HPDE6-E6E7 (cell line): ENCODE measurements at regions not wholly inside any gene's neighbourhood (a gene's known extent, or its start where the extent isn't known, plus 50 kb on each side); places are given as distances from the start of the nearest gene placed in this dataset.
A peak's percentile ranks its signal among the peaks of the same experiment; 100 is the strongest.
"Not testable (repeated sequence)": the region's sequence is repeated elsewhere in the genome, so short reads cannot be mapped to it uniquely, and the experiment has no call there.

Source experiments
- DNase-seq: peaks from one replicate; pipeline ENCODE4 v3.0.0; 2011; ENCODE audit warnings: missing footprints; ENCODE audit errors: extremely low spot score

- no peak for DNase-seq
These were observed 105.4 kb upstream of the RHOBTB1 start for GRCh38 chr10:61049386-61049785.

GRCh38 chr10:61047788-61048560 lies 104.0 kb upstream of the RHOBTB1 start:
- peak; percentile 28 for DNase-seq

DNA sequence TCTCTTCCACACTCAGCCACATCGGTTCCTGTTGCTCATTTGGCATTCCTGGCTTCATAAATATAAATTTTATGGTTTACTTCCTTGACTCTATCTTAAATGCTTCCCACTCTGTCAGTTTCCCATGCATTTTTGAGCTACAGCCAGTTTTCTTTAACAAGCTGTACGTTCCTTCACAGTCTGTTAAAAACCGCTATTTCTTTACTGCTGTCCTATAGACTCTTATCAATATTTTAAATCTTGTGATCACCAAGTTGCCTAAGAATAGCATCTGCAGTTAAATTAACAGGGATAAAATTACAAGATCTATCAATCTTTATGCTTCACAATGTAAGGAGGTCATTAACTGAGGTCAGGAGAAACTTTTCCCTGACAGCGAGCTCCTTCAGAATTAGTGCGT lies 103.1 kb upstream of the RHOBTB1 start:
- DNase-seq = no peak

GRCh38 chr10:61045480-61045879 lies 101.5 kb upstream of the RHOBTB1 start:
- DNase-seq = not testable (repeated sequence)

- no peak for DNase-seq
These were observed 98.5 kb upstream of the RHOBTB1 start for GRCh38 chr10:61042533-61042932.

DNA sequence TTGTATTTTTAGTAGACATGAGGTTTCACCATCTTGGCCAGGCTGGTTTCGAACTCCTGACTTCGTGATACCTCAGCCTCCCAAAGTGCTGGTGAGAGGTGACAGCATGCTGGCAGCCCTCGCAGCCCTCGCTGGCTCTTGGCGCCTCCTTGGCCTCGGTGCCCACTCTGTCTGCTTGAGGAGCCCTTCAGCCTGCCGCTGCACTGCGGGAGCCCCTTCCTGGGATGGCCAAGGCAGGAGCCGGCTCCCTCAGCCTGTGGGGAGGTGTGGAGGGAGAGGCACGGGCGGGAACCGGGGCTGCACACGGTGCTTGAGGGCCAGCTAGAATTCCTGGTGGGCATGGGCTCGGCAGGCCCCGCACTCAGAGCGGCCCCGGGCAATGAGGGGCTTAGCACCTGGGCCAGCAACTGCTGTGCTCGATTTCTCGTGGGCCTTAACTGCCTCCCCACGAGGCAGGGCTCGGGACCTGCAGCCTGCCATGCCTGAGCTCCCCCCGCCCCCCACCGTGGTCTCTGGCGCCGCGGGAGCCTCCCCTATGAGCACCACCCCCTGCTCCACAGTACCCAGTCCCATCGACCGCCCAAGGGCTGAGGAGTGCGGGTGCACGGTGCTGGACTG lies 96.5 kb upstream of the RHOBTB1 start:
- DNase-seq = no peak

- DNase-seq = no peak
These were observed 95.9 kb upstream of the RHOBTB1 start for GRCh38 chr10:61039868-61040267.

DNA sequence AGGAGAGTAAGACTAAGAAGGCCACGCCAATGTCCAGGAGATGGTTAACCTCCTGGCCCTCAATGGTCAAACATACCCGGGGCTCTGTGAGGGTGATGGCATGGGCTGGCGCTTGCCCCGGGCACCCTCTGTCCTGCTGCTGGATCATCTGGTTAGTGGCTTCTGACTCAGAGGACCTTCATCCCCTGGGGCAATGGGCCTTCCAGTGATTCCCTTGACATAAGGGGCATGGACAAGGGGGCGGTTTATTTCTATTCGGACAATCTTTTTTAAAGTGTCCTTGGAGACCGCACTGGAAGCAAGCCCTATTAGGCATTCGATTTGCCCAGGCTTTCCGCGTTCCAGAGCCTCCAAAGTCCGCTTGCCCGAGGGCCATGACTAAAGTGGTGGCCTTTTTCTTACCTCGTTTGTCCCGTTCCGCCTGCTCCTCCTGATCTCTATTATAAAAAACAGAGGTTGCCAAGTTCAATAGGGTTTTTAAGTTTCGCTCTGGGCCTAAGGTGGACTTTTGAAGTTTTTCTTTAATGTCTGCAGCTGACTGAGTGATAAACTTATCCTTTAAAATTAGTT lies 93.4 kb upstream of the RHOBTB1 start:
- DNase-seq = not testable (repeated sequence)

DNA sequence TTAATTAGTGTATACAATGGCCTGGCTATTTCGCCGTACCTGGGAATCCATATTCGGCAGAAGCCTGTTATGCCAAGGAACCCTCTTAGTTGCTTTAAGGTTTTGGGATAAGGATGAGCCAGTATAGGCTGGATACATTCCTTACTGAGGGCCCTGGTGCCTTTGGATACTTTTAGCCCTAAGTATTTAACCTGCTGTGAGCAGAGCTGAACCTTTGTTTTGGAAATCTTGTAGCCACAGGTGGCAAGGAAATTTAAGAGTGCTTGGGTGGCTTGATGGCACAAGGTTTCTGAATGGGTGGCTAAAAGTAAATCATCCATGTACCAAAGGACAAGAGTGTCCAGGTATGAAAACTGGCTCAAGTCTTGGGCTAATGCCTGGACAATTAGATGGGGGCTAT lies 92.2 kb upstream of the RHOBTB1 start:
- not testable (repeated sequence) for DNase-seq

DNA sequence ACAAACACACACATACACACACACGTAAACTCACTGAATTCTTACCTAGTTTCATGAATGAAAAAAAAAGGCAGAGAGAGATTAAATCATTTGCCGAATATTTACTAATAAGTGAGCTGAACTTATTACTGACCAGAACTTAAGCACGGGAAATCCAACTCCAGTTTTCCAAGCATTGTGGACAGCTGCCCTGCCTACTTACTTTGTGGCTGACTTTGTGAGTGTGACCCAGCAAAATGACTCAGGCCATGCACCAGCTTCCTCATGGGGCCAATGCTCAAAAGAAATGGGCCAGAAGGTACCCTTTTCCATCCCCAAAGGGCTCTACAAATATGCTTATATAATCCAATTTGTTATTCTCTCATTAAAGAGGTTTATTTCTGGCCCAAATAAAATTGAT lies 87.4 kb upstream of the RHOBTB1 start:
- no peak for DNase-seq

DNA sequence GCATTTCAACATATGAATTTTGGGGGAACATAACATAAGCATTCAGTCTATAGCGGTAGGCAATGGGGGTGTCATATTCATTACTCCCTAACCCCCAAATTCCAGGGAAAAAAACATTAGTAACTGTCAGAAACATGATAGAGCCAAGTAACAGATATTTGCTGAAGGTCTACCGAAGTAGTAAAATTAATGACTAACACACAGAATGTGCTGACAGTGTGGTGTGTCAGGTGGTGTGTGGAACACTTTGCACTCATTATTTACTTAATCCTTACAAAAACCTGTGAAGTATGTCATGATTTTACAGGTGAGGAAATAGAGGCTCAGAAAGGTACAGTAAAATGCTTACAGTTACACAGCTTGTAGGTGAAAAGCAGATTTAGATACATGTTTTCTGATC lies 85.4 kb upstream of the RHOBTB1 start:
- DNase-seq = no peak

DNA sequence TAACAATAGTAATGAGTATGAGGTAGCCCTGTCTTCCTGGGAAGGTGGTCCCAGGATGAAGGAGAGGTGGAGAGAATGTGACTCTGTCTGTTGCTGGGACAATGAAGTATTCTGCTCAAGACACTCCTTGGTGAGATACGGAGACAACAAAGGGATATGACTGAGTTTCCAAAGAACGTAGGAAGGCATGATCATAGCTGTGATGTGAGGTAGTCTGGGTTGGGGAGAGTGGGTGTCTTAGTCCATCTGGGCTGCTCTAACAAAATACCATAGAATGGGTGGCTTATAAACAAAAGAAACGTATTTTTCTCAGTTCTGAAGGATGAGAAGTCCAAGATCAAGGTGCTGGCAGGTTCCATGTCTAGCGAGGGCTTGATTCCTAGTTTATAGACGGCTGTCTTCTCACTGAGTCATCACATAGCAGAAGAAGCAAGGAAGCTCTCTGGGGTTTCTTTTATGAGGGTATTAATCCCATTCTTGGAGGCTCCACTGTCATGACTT lies 84.9 kb upstream of the RHOBTB1 start:
- no peak for DNase-seq

GRCh38 chr10:61024856-61025201 lies 80.8 kb upstream of the RHOBTB1 start:
- no peak for DNase-seq

- no peak for DNase-seq
These were observed 80.3 kb upstream of the RHOBTB1 start for GRCh38 chr10:61024151-61024855.

DNA sequence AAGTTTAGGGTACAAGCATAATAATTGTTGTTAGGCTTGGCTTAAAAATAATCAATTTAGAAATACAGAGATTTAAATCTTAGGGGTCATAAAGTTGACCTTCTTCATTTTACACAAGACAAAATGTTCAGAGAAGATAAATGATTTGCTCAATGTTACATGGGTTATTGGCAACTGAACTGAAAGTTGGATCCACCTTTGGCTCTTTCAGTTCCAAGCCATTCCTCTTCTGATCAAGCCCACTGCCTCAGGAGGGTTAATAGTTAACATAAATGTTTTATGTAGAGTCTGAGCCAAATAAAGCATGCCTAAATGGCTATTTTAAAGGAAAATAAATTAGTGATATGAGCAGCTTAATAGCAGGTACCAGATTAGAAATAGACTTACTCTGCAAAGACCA lies 79.1 kb upstream of the RHOBTB1 start:
- DNase-seq = no peak

DNA sequence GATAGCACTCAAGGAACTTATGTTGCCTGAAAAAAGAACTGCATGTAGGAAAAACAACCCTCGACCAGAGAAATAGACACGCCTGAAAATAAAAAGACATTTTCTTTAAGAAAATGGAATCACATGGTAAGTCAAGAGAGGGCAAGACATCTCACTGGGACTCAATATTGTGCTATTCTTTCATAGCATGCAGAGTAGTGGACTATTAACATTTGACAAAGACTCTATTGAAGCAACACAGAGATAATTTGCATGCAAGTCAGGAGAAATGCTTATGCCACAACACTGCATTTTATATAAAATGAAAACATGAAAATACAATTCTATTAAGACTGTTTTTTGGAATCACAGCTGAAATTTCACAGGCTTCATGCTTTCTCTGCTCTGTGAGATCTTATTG lies 77.9 kb upstream of the RHOBTB1 start:
- DNase-seq = no peak

DNA sequence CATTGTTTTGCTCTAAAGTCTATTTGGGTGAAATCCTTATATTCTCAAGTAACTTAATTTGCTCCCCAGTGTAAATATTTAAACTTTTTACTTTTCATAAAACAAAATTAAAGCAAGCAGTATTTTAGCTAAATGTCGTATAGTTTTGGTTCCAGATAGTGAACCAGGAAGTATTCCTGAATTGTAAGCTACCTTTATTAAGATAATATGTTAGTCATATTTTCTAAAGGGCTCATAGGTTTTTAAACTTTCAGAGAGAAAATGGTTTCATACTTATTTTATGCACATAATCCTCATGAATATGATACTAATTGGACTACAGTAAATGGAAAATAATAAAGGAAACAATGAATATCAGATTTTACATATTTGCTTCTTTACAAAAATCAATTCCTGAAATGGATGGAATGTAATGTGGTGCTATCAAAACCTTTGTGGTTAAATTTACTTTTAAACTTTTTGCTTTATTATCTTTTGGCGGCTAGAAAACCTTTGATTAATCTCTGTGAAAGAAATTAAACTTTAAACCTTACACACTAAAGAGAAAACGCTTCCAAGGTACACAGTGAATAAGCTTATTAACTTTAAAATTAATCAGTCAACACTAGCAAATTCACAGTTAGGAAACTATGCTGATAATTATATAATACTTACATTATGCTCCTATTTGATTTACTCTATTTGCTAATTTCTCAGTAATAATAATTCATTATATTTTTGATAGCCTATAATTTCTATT lies 76.6 kb upstream of the RHOBTB1 start:
- DNase-seq = no peak

DNA sequence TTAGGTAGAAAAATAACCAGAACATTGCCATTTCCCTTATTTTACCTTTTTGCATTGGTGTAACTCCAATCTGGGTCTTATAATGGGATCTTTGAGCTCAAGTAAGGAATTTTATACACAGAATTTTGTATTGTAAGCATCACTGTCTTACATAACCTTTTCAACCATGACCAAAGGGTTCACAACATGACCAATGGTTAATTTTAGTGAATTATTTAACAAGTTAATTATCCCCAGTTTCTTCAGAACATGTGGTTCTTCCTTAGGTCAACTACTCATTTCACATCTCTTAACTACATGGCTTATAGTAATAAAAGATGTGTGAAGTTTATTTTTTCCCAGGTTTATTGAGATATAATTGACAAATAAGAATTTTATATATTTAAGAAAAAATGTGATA lies 74.2 kb upstream of the RHOBTB1 start:
- no peak for DNase-seq

GRCh38 chr10:61016630-61017029 lies 72.6 kb upstream of the RHOBTB1 start:
- DNase-seq = no peak

GRCh38 chr10:61016007-61016406 lies 72.0 kb upstream of the RHOBTB1 start:
- no peak for DNase-seq

DNA sequence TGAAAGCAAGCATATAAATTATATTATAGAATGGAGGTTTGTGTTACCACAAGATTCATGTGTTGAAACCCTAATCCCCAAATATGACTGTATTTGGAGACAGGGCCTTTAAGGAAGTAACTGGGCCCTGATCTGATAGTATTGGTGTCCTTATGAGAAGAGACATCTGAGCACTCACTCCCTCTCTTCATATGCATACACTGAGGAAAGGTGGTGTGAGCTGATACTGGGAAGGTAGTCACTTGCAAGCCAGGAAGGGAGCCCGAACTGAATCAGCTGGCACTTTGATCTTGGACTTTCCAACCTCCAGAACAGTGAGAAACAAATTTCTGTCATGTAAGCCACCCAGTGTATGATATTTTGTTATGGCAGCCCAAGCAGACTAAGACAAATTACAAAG lies 66.9 kb upstream of the RHOBTB1 start:
- DNase-seq = no peak

DNA sequence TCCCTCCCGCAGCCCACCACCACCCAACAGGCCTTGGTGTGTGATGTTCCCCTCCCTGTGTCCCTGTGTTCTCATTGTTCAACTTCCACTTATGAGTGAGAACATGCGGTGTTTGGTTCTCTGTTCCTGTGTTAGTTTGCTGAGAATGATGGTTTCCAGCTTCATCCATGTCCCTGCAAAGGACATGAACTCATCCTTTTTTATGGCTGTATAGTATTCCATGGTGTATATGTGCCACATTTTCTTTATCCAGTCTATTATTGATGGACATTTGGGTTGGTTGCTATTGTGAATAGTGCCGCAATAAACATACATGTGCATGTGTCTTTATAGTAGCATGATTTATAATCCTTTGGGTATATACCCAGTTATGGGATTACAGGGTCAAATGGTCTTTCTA lies 59.1 kb upstream of the RHOBTB1 start:
- DNase-seq = not testable (repeated sequence)
